VCaP (cell line): ENCODE measurements at regions not wholly inside any gene's neighbourhood (a gene's known extent, or its start where the extent isn't known, plus 50 kb on each side); places are given as distances from the start of the nearest gene placed in this dataset.

Experiments
- H3K27ac ChIP-seq: fragments of 450-650 bp; 2 replicates; pipeline ENCODE4 v1.5.1; 2017
- TF ChIP-seq, protein P1 (sequence below): fragments of 450-650 bp; conservative IDR thresholded peaks from 2 replicates; pipeline ENCODE4 v1.5.1; 2017; ENCODE audit warnings: mild to moderate bottlenecking, moderate library complexity

DNA sequence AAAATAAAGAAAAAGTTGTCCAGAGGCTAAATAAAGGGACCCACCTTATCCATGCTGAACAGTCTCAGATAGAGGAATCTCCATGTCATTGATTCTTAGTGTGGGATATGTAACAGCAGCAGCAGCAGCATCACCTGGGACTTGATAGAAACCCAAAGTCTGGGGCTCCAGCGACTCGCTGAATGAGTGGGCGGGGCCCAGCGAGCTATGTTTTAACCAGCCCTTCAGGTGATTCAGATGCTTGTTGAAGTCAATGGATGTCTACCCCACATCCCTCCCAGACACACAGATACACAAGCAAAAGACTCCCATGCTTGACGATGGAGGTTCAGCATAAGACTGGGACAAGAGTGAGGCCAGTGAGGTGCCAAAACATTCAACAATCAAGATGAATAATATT, 298.6 kb downstream of the UBE3D start:
- no peak overlapping the region for H3K27ac ChIP-seq
- TF ChIP-seq, protein P1, sequence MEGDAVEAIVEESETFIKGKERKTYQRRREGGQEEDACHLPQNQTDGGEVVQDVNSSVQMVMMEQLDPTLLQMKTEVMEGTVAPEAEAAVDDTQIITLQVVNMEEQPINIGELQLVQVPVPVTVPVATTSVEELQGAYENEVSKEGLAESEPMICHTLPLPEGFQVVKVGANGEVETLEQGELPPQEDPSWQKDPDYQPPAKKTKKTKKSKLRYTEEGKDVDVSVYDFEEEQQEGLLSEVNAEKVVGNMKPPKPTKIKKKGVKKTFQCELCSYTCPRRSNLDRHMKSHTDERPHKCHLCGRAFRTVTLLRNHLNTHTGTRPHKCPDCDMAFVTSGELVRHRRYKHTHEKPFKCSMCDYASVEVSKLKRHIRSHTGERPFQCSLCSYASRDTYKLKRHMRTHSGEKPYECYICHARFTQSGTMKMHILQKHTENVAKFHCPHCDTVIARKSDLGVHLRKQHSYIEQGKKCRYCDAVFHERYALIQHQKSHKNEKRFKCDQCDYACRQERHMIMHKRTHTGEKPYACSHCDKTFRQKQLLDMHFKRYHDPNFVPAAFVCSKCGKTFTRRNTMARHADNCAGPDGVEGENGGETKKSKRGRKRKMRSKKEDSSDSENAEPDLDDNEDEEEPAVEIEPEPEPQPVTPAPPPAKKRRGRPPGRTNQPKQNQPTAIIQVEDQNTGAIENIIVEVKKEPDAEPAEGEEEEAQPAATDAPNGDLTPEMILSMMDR, result no peak

GRCh38 chr6:82767447-82767846, 298.2 kb downstream of the UBE3D start:
- TF ChIP-seq, protein P1, result no peak
- H3K27ac ChIP-seq, result no peak overlapping the region

DNA sequence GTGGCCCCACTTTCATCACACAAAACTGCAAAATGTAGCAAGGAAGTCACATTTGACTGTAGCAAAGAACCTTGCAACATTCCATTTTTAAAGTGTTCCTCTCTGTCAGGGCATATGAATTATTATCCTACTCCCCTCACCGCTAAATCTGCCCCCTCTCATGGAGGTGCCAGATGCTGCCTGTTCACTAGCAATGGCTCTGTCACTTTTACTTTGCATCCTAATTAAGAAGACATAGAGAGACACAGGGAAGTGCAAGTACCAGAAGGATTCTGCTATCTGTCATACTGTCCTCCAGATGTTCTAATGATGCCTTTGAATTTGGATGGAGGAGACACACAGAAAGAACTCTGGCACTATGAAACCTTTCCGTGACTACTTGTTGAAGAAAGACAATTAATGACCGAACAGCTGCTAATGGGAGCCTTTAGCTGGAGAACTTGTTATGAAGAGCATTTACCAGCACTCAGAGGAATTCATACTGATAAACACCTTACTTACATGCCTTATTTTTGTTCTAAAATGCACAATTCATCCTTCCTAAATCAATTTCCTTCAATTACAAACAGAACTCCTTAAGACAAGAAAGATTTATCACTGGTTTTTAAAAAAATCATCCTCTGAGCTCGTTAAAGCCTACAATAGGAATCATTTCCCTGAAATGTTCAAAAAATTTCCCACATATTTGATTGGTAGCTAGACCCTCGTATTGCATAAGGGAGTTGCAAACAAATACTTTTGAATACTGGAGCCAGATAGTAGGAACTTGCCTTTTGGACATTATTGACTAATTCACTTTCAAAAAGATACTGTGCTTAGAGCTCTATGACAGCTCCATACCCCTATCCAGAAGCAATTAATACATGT, 292.6 kb downstream of the UBE3D start:
- H3K27ac ChIP-seq, result no peak overlapping the region
- TF ChIP-seq, protein P1, result no peak

- TF ChIP-seq, protein P1, result no peak
- H3K27ac ChIP-seq, result no peak overlapping the region
Observed at GRCh38 chr6:82775361-82775760, 290.3 kb downstream of the UBE3D start.

DNA sequence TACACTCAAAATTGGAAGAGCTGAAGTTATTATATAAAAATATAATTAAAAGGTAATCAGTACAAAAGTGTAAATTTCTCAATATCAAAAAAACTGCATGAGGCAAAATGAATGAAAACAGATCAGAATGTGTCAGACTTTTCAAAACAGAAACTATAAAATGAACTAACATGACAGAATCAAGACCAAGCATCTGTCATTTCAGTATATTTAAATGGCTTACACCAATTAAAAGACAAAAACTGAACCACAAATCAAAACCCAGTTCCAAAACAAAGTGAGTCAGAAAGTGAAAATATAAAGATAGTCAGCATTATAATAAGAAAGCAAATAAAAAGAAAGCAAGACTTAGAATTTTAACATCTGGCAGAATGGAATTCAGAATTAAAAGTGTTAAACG, 289.7 kb downstream of the UBE3D start:
- H3K27ac ChIP-seq, result no peak overlapping the region
- TF ChIP-seq, protein P1, result no peak

DNA sequence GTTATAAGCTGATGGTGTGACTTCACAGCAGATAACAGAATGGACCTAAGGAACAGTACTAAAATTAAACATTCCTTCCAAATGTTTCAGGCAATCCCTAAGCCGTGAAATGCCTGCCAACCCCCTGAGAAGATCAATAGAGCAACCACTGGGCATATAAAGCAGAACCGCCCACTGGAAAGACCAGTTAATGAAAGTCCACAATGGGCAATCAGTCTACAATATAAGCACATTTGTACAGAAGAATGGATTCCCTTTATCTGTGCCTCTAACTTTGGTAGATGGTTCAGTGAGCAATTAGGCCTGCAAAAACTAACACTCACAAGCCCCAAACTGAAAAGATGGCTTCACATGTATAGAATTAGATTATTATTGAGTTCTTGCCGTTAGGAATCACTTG, 286.6 kb downstream of the UBE3D start:
- TF ChIP-seq, protein P1, result no peak

DNA sequence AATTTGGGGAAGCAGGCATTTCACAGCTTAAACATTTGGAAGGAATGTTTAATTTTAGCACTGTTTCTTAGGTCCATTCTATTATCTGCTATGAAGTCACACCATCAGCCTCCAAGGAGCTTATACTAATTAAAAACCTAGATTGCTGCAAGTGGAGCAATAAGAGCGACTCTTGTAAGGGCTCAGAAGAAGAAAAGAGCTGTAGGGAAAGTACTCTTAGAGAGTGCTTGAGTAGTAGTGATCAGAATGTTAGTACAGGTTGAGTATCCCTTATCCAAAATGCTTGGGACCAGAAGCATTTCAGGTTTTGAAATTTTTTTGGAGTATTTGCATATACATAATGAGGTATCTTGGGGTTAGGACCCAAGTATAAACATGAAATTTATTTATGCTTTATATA, 285.3 kb downstream of the UBE3D start:
- TF ChIP-seq, protein P1, result no peak
- no peak overlapping the region for H3K27ac ChIP-seq

More for the DNA sequence above, 286.6 kb downstream of the UBE3D start:
- no peak overlapping the region for H3K27ac ChIP-seq
